Neuronal stem cell (in vitro differentiated cells): ENCODE measurements at regions not wholly inside any gene's neighbourhood (a gene's known extent, or its start where the extent isn't known, plus 50 kb on each side); places are given as distances from the start of the nearest gene placed in this dataset.
A peak's percentile ranks its signal among the peaks of the same experiment; 100 is the strongest.

ENCODE experiments used
- DNase-seq: peaks from one replicate; pipeline ENCODE4 v3.0.0-alpha.2; 2013; ENCODE audit warnings: low spot score
- H2AFZ ChIP-seq: one replicate; pipeline ENCODE4 v1.6.1; 2013; ENCODE audit warnings: mild to moderate bottlenecking, low read length, inconsistent platforms
- H2AK5ac ChIP-seq: 2 replicates; pipeline ENCODE4 v1.6.1; 2013; ENCODE audit warnings: low read depth, mild to moderate bottlenecking, inconsistent platforms, low read length, moderate library complexity, mixed read lengths
- H2BK120ac ChIP-seq: 2 replicates; pipeline ENCODE4 v1.6.1; 2013; ENCODE audit warnings: low read depth, mild to moderate bottlenecking, inconsistent platforms, low read length, moderate library complexity, mixed read lengths
- H2BK12ac ChIP-seq: one replicate; pipeline ENCODE4 v1.6.1; 2013; ENCODE audit warnings: low read length, inconsistent platforms
- H2BK15ac ChIP-seq: 2 replicates; pipeline ENCODE4 v1.6.1; 2013; ENCODE audit warnings: mild to moderate bottlenecking, low read length, inconsistent platforms, mixed read lengths
- H2BK5ac ChIP-seq: one replicate; pipeline ENCODE4 v1.6.1; 2013; ENCODE audit warnings: inconsistent platforms, mild to moderate bottlenecking, low read length, moderate library complexity
- H3K14ac ChIP-seq: one replicate; pipeline ENCODE4 v1.6.1; 2013; ENCODE audit warnings: low read length, inconsistent platforms
- H3K18ac ChIP-seq: 2 replicates; pipeline ENCODE4 v1.6.1; 2013; ENCODE audit warnings: low read length, inconsistent platforms
- H3K23ac ChIP-seq: 2 replicates; pipeline ENCODE4 v1.6.1; 2013; ENCODE audit warnings: low read depth, mild to moderate bottlenecking, mixed read lengths, low read length, inconsistent platforms; ENCODE audit not compliant: poor library complexity
- H3K27ac ChIP-seq: replicated peaks from 3 replicates; pipeline ENCODE4 v1.5.1; 2013; ENCODE audit warnings: low read length, inconsistent platforms
- H3K27me3 ChIP-seq, 3 experiments: 2 replicates each; pipeline ENCODE4 v1.6.1; 2013; ENCODE audit warnings: low read length in 3 of 3, mild to moderate bottlenecking in 2 of 3, inconsistent platforms in 1 of 3, low read depth in 1 of 3, mixed read lengths in 1 of 3, moderate library complexity in 1 of 3; ENCODE audit not compliant: control insufficient read depth in 3 of 3, insufficient read depth in 3 of 3
- H3K36me3 ChIP-seq, 2 donors: replicated peaks in 1 of 2; 2 replicates each; pipeline ENCODE4 v1.6.1; 2013; ENCODE audit warnings: low read length in 2 of 2; ENCODE audit not compliant: control insufficient read depth in 2 of 2, insufficient read depth in 2 of 2
- H3K4ac ChIP-seq: 2 replicates; pipeline ENCODE4 v1.6.1; 2013; ENCODE audit warnings: inconsistent platforms, mild to moderate bottlenecking, low read length, moderate library complexity
- H3K4me1 ChIP-seq, 2 donors: 1 replicate in 1 of 2; 2 replicates in 1 of 2; pipeline ENCODE4 v1.6.1; 2013; ENCODE audit warnings: low read length in 2 of 2, low read depth in 1 of 2; ENCODE audit not compliant: control insufficient read depth in 2 of 2, insufficient read depth in 1 of 2
- H3K4me2 ChIP-seq: one replicate; pipeline ENCODE4 v1.6.1; 2013; ENCODE audit warnings: mild to moderate bottlenecking, low read length, inconsistent platforms; ENCODE audit not compliant: insufficient read depth, poor library complexity, severe bottlenecking
- H3K4me3 ChIP-seq, 2 donors: 2 replicates each; pipeline ENCODE4 v1.5.1; 2013; ENCODE audit warnings: low read length in 2 of 2, mild to moderate bottlenecking in 2 of 2, inconsistent platforms in 1 of 2, moderate library complexity in 1 of 2
- H3K79me1 ChIP-seq: one replicate; pipeline ENCODE4 v1.6.1; 2013; ENCODE audit warnings: low read depth, mild to moderate bottlenecking, inconsistent platforms, low read length, moderate library complexity
- H3K9ac ChIP-seq: one replicate; pipeline ENCODE4 v1.6.1; 2013; ENCODE audit warnings: mild to moderate bottlenecking, low read depth, low read length, inconsistent platforms; ENCODE audit not compliant: poor library complexity
- H3K9me3 ChIP-seq, 2 donors: replicated peaks in 1 of 2; 2 replicates each; pipeline versions ENCODE3 to v1.6.1; 2013; ENCODE audit warnings: low read length in 2 of 2, mild to moderate bottlenecking in 2 of 2, inconsistent platforms in 1 of 2, low read depth in 1 of 2, mixed read lengths in 1 of 2, moderate library complexity in 1 of 2; ENCODE audit not compliant: control insufficient read depth in 2 of 2, insufficient read depth in 1 of 2
- H4K8ac ChIP-seq: one replicate; pipeline ENCODE4 v1.6.1; 2013; ENCODE audit warnings: low read depth, mild to moderate bottlenecking, inconsistent platforms, low read length, moderate library complexity
- H4K91ac ChIP-seq: one replicate; pipeline ENCODE4 v1.6.1; 2013; ENCODE audit warnings: low read length, low read depth, mild to moderate bottlenecking, inconsistent platforms; ENCODE audit not compliant: poor library complexity
- WGBS, 2 donors: extraction: QIAGEN DNeasy Blood & Tissue Kit; methylation state at CpG; one replicate each; pipeline ENCODE4 v1.1.7; 2013; ENCODE audit warnings: missing lambda C conversion rate in 2 of 2, mixed read lengths in 1 of 2; ENCODE audit not compliant: insufficient read length in 2 of 2, insufficient replicate concordance in 1 of 2; ENCODE audit errors: extremely low coverage in 2 of 2; 5-methylcytosine and 5-hydroxymethylcytosine counted together

DNA sequence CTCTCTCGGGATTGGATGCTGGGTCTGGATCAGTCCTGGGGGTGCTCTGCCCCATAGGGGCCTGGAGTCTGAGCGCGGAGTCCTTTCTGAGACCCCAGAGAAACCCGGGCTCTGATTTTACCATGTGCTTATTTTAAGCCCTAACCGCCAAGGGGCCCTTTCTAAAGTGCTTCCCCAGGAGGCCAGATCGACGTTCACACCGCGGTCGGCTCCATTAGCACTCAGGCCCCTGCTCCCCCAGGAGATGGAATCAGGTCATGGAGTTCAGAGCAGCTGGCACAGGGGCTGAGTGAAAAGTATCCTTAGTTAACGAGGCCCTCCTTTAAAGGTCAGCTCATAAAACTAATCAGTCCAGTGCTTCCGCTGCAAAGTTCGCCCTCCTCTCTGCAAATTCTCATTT lies 159.4 kb upstream of the COBL start:
- no peak overlapping the region for H2BK5ac ChIP-seq
- H4K91ac ChIP-seq, result no peak overlapping the region
- no peak overlapping the region for H2BK15ac ChIP-seq
- H2AFZ ChIP-seq, result no peak overlapping the region
- no peak overlapping the region for H3K4ac ChIP-seq
- peaks cover 0 to 3% (median 0%) of the 10 kb centered on the region in 3 experiments for H3K27me3 ChIP-seq
- H3K14ac ChIP-seq, result no peak overlapping the region
- no peak overlapping the region for H3K9ac ChIP-seq
- DNase-seq, result no peak
- H3K18ac ChIP-seq, result peak overlapping the region; percentile 45
- H3K4me2 ChIP-seq, result no peak overlapping the region
- H2AK5ac ChIP-seq, result no peak overlapping the region
- H3K23ac ChIP-seq, result no peak overlapping the region
- no peaks in the 10 kb centered on the region for H3K36me3 ChIP-seq
- peaks cover 1% of the 10 kb centered on the region for H3K79me1 ChIP-seq
- no peak overlapping the region for H4K8ac ChIP-seq
- no peak overlapping the region for H3K4me3 ChIP-seq
- no CpG with 5 or more reads among the region's 13 CpGs for WGBS, 2 donors
- H2BK12ac ChIP-seq, result no peak overlapping the region
- H2BK120ac ChIP-seq, result no peak overlapping the region
- peaks cover 0 to 7% of the 10 kb centered on the region in 2 donors for H3K9me3 ChIP-seq
- peak overlapping the region; percentile 44 for H3K27ac ChIP-seq
- peaks cover 11 to 22% of the 10 kb centered on the region in 2 donors for H3K4me1 ChIP-seq

GRCh38 chr7:51472873-51473272 lies 156.3 kb upstream of the COBL start:
- peaks cover 0 to 3% (median 0%) of the 10 kb centered on the region in 3 experiments for H3K27me3 ChIP-seq

DNA sequence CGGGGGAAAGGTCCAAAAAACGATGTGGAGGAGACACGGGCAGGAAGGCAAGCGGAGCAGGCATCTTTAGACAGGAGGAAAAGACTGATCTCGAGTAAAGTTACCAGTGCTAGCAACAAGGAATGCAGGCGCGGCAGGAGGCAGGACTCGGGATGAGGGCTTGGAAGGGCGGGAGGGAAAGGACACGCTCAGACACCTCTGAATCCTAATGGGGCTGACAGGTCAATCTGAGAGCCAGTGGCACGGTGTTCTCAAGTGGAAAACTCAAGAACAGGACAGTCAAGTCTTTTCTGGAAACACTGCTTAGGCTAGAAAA lies 155.3 kb upstream of the COBL start:
- Histone ChIP-seq H3K4me1 (peaks cover 19 to 25% of the 10 kb centered on the region in 2 donors), H3K4me2 (peak overlapping the region; percentile 47), H3K4ac (no peak overlapping the region), H2AK5ac (no peak overlapping the region), H3K27ac (no peak overlapping the region), H3K9ac (no peak overlapping the region), H4K91ac (no peak overlapping the region), H2BK120ac (no peak overlapping the region), H3K9me3 (peaks cover 0 to under 1% of the 10 kb centered on the region in 2 donors), H4K8ac (no peak overlapping the region), H3K14ac (no peak overlapping the region), H3K79me1 (no peaks in the 10 kb centered on the region), H3K27me3 (peaks cover 0 to 3% (median 0%) of the 10 kb centered on the region in 3 experiments), H2AFZ (peak overlapping the region; percentile 96), H3K4me3 (peak overlapping the region; percentile 23 to 50), H2BK15ac (no peak overlapping the region), H3K23ac (no peak overlapping the region), H2BK5ac (no peak overlapping the region), H2BK12ac (no peak overlapping the region), H3K36me3 (no peaks in the 10 kb centered on the region), H3K18ac (peak overlapping the region; percentile 20)
- DNase-seq, result no peak
- WGBS, 2 donors, result no CpG with 5 or more reads among the region's 11 CpGs

More at GRCh38 chr7:51472873-51473272, 156.3 kb upstream of the COBL start:
- Histone ChIP-seq H4K91ac (peak overlapping the region; percentile 46), H4K8ac (no peak overlapping the region), H2AFZ (no peak overlapping the region), H3K79me1 (peaks cover 1% of the 10 kb centered on the region), H3K36me3 (no peaks in the 10 kb centered on the region), H3K23ac (no peak overlapping the region), H3K4me2 (no peak overlapping the region), H3K27ac (no peak overlapping the region), H2BK120ac (peak overlapping the region; percentile 69), H2AK5ac (peak overlapping the region; percentile 28), H3K4ac (no peak overlapping the region), H3K4me3 (no peak overlapping the region), H2BK12ac (no peak overlapping the region), H2BK15ac (peak overlapping the region; percentile 79), H2BK5ac (no peak overlapping the region), H3K18ac (peak overlapping the region; percentile 73), H3K9ac (no peak overlapping the region), H3K4me1 (peaks cover 19 to 27% of the 10 kb centered on the region in 2 donors), H3K9me3 (peaks cover 0 to 7% of the 10 kb centered on the region in 2 donors), H3K14ac (peak overlapping the region; percentile 58)
- no peak for DNase-seq
- no CpG with 5 or more reads among the region's 6 CpGs for WGBS, 2 donors

GRCh38 chr7:51471210-51471980 lies 154.8 kb upstream of the COBL start:
- no peaks in the 10 kb centered on the region for H3K9me3 ChIP-seq
- peak overlapping the region; percentile 47 for H3K4me2 ChIP-seq
- no peak overlapping the region for H2AK5ac ChIP-seq
- H3K14ac ChIP-seq, result no peak overlapping the region
- H2BK5ac ChIP-seq, result peak overlapping the region; percentile 80
- H2BK120ac ChIP-seq, result no peak overlapping the region
- H2BK15ac ChIP-seq, result peak overlapping the region; percentile 28
- H4K8ac ChIP-seq, result no peak overlapping the region
- peaks cover 0 to 3% (median 0%) of the 10 kb centered on the region in 3 experiments for H3K27me3 ChIP-seq
- H2AFZ ChIP-seq, result peak overlapping the region; percentile 96
- no peak overlapping the region for H3K4ac ChIP-seq
- DNase-seq, result peak; percentile 35
- peaks cover 19 to 24% of the 10 kb centered on the region in 2 donors for H3K4me1 ChIP-seq
- no peak overlapping the region for H3K23ac ChIP-seq
- H2BK12ac ChIP-seq, result no peak overlapping the region
- no peaks in the 10 kb centered on the region for H3K36me3 ChIP-seq
- peak overlapping the region; percentile 85 for H3K18ac ChIP-seq
- H3K27ac ChIP-seq, result peak overlapping the region; percentile 33
- no CpG with 5 or more reads among the region's 33 CpGs for WGBS, 2 donors
- no peaks in the 10 kb centered on the region for H3K79me1 ChIP-seq
- H3K9ac ChIP-seq, result no peak overlapping the region
- peak overlapping the region; percentile 47 to 50 for H3K4me3 ChIP-seq
- peak overlapping the region; percentile 11 for H4K91ac ChIP-seq
